H1 (cell line): ENCODE measurements at regions not wholly inside any gene's neighbourhood (a gene's known extent, or its start where the extent isn't known, plus 50 kb on each side); places are given as distances from the start of the nearest gene placed in this dataset.

Source experiments
- ASH2L ChIP-seq: fragments of 200-600, 300-600 bp; sonication (generic); IDR thresholded peaks from one replicate; pipeline ENCODE4 v1.7.1; 2017; ENCODE audit warnings: low read length
- CEBPB ChIP-seq: IDR thresholded peaks from 2 replicates; pipeline ENCODE4 v1.6.1; 2012; ENCODE audit warnings: low read depth, low read length
- CHD7 ChIP-seq: fragments of 300-600 bp; sonication (generic); IDR thresholded peaks from 2 replicates; pipeline ENCODE4 v1.7.1; 2012; ENCODE audit warnings: low read length, moderate library complexity, mild to moderate bottlenecking, inconsistent platforms; ENCODE audit not compliant: insufficient replicate concordance
- EZH2 ChIP-seq: fragments of 200-600 bp; sonication (generic); IDR thresholded peaks from 2 replicates; pipeline ENCODE4 v1.7.1; 2012; ENCODE audit warnings: low read depth, mild to moderate bottlenecking, moderate library complexity, low read length, inconsistent platforms; ENCODE audit not compliant: severe bottlenecking
- PHF8 ChIP-seq: fragments of 200-600 bp; sonication (generic); conservative IDR thresholded peaks from 2 replicates; pipeline ENCODE4 v1.7.1; 2012; ENCODE audit warnings: low read depth, mild to moderate bottlenecking, inconsistent platforms, low read length, moderate library complexity
- POLR2AphosphoS5 ChIP-seq: IDR thresholded peaks from 2 replicates; pipeline ENCODE4 v1.6.1; 2011; ENCODE audit warnings: low read depth, low read length
- TBP ChIP-seq: IDR thresholded peaks from 2 replicates; pipeline ENCODE4 v1.6.1; 2011; ENCODE audit warnings: low read depth, low read length, improper control_type of control experiment
- YY1 ChIP-seq: IDR thresholded peaks from 2 replicates; pipeline ENCODE4 v1.6.1; 2011; ENCODE audit warnings: low read depth, mild to moderate bottlenecking, low read length
- ZNF274 ChIP-seq: IDR thresholded peaks from 2 replicates; pipeline ENCODE4 v1.7.0; 2012; ENCODE audit warnings: low read length, borderline replicate concordance; ENCODE audit errors: extremely low read depth

GRCh38 chr15:49793943-49794342 lies 173.1 kb downstream of the DTWD1 start (continued):
- no peak for TF ChIP-seq CHD7
- no peak for TF ChIP-seq TBP
- no peak for TF ChIP-seq POLR2AphosphoS5
- no peak for TF ChIP-seq CEBPB
- TF ChIP-seq PHF8, result no peak
- TF ChIP-seq EZH2, result no peak
- TF ChIP-seq ZNF274, result no peak
- no peak for TF ChIP-seq ASH2L
- no peak for TF ChIP-seq YY1
